22Rv1 (cell line): ENCODE measurements at regions not wholly inside any gene's neighbourhood (a gene's known extent, or its start where the extent isn't known, plus 50 kb on each side); places are given as distances from the start of the nearest gene placed in this dataset.

Experiments used
- ZFX ChIP-seq: fragments of 450-650 bp; IDR thresholded peaks from 2 replicates; pipeline ENCODE4 v1.6.1; 2017; ENCODE audit warnings: antibody characterized with exemption, borderline replicate concordance
- TF ChIP-seq, protein P1 (sequence below): fragments of 450-650 bp; IDR thresholded peaks from 2 replicates; pipeline ENCODE4 v1.5.1; 2017; ENCODE audit warnings: mild to moderate bottlenecking

DNA sequence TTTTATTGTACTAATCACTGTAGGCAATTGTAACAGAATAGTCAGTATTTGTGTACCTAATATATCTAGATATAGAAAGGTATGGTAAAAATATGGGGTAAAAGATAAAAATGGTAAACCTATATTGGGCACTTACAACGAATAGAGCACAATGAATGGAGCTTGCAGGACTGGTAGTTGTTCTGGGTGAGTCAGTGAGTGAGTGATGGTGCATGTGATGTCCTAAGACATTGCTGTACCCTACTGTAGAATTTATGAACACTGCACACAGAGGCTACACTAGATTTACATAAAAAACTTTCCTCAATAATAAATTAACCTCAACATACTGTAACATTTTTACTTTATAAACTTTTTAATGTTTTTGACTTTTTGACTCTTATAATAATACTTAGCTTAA lies 274.3 kb upstream of the PPP2R3A start:
- TF ChIP-seq, protein P1, sequence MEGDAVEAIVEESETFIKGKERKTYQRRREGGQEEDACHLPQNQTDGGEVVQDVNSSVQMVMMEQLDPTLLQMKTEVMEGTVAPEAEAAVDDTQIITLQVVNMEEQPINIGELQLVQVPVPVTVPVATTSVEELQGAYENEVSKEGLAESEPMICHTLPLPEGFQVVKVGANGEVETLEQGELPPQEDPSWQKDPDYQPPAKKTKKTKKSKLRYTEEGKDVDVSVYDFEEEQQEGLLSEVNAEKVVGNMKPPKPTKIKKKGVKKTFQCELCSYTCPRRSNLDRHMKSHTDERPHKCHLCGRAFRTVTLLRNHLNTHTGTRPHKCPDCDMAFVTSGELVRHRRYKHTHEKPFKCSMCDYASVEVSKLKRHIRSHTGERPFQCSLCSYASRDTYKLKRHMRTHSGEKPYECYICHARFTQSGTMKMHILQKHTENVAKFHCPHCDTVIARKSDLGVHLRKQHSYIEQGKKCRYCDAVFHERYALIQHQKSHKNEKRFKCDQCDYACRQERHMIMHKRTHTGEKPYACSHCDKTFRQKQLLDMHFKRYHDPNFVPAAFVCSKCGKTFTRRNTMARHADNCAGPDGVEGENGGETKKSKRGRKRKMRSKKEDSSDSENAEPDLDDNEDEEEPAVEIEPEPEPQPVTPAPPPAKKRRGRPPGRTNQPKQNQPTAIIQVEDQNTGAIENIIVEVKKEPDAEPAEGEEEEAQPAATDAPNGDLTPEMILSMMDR: no peak
- TF ChIP-seq ZFX: no peak
